ENCODE measurements at regions not wholly inside any gene's neighbourhood (a gene's known extent, or its start where the extent isn't known, plus 50 kb on each side); places are given as distances from the start of the nearest gene placed in this dataset.
"Not testable (repeated sequence)": the region's sequence is repeated elsewhere in the genome, so short reads cannot be mapped to it uniquely, and the experiment has no call there.

DNA sequence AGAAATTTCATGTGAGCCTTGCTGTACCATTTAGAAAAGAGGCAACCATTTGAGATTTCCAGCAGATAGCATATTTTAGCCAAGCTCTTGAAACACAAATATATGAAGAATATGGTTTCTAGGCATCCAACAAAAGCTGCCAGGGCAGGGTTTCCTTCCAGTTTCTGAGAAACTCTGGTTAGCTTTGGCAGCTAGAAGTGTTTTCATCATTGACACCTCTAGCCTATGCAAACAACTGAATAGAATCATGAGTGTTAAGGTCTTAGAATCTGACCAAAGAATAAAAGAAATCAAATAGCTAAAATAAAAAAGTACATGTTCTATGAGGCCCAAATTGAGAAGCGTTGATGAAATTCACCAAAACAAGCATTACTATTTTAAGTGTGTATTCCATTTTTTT, 188.1 kb downstream of the TMEM167A start:
- no peak for DNase-seq

DNA sequence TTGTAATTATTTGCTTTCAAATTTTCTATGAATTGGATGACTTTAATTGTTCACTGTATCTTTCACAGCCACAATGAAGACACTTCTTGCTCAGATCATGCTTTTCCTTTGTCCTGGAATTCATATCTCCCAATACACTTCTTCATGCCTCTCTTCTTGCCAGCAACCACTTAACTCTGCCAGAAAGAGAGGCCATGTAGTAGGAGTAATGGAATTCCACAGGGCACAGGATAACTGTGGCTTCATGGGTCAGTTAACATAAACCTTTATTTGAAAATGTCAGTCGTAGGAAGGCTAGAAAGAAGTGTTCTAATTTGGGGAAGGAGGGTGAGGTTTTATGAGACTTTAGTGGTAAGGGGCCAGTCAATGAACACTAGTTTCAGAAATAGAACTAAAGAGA, 190.3 kb downstream of the TMEM167A start:
- DNase-seq = no peak

DNA sequence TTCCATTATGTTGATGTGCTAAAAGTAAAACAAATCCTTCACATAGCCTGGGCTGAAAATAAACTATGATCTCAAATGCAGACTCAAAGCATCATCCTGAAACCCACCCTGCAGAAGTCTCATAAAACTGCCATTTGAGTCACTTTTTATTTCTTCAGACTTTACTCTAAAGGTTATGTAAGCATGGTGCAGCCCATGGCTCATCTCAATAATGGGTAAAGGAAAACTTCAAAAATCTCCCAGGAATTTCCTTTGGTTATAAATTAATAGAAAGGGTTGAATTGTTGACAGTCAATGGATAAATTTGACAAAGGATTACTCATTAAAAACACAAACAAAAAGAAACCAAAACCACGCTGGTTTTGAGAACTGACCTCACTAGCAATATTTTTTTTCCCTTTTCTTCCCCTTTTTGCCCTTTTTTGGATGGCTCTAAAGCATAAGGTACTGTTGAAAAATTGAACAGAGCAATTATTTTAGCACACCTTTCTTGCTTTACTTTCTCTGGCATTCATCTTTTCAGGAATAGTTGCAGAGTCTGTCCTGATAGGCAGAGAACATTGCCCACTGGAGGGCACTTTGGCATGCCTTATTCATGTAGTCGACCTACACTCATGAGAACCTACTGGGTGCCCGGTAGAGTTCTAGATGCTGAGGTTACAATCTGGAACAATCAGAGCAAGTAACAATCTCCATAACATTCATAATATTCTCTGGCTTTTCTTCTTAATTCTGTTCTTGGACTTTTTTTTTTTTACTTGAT, 191.4 kb downstream of the TMEM167A start:
- no peak for DNase-seq

DNA sequence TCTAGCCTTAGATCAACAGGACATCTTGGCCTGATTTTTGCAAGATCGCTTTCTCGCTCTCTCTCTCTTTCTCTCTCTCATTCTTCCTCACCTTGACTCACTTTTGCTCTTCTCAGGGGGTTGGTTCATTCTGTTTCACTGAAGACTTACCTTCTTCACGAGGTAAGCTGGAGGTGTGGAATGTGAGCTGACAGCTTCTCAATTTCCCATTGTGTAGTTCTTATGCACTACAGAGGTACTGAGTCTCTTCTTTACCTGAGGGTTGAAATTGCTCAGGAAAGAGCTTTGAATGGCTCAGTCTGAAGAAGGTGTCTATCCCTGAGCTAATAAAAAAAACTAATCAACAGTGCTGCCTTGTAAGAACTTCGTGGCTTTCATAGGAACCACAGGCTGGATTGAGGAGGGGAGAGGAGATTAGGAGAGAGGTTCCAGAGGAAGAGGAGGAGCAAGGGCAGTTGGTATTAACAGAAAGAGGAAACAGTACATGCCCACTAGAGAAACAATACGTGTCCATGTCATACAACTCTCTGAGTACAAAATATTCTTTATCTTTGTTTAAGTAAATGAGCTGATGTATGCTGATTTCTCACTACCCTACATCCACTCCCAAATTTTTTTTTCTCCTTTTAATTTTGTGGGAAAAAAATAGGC, 192.2 kb downstream of the TMEM167A start:
- no peak for DNase-seq

DNA sequence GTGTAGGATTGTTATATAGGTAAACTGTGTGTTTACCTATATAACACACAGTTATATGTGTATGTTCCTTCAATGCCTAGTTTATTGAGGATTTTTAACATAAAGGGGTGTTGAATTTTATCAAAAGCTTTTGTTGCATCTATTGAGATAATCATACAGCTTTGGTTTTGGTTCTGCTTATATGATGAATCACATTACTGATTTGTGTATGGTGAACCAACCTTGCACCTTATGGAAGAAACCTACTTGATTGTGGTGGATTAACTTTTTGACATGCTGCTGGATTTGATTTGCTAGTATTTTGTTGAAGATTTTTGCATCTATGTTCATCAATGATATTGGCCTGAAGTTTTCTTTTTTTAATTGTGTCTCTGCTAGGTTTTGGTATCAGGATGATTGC, 194.9 kb downstream of the TMEM167A start:
- DNase-seq = no peak

DNA sequence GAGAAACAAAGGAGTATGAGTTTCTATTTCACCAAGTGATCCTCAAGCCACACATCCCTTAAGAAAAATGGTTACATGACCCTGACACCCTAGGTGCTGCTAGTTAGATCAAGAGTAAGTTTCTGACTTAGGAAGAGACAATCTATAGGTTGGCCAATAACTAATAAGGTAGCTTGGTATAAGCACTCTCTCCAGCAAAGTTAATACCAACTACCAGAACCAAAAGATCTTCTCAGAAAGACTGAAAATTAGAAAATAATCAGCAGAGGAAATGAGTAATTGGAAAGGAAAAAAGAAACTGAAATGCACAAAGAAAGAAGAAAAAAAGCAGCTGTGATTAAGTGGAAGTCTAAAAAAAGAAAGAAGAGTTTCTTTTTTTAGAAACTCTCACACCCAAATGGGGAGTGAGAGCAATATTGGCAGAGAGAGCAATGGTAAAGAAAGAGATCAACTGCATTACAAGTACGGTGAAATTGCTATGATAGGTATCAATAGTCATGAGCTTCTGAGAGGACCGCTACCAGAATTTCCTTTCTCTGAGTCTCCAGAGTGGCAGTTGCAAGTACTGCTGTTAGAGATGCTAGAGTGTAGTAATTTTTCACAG, 195.5 kb downstream of the TMEM167A start:
- no peak for DNase-seq

DNA sequence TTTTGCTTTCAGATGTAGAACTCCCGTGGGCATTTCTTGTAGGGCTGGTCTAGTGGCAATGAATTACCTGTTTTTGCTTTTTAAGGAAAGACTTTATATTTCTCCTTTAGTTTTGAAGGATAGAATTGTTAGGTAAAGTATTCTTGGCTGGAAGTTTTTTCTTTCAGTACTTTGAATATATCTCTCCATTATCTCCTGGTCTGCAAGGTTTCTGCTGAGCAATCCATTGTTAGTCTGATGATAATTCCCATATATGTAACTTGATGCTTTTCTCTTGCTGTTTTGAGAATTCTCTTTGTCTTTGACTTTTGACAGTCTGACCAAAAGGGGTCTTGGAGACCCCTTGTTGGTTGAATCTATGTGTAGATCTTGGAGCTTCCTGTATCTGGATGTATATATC, 198.1 kb downstream of the TMEM167A start:
- DNase-seq = no peak

DNA sequence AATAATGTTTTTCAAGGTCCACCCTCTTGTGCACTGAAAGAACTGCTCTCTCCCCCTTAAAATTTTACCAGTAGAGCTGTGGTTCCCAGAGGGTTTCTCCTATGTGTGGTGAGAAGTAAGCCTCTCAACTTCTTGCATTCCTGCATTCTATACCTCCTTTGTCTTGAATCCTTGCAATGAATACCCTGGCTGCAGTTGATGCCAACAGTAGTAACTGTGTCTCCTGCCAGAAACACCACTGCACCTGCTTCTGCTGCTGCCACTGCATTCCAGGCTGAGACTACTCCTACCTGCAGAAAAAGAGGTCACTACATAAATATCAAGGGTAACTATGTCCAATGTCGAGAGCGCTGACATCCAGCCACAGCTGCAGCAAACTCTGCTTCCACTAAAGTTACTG, 203.7 kb downstream of the TMEM167A start:
- no peak for DNase-seq

DNA sequence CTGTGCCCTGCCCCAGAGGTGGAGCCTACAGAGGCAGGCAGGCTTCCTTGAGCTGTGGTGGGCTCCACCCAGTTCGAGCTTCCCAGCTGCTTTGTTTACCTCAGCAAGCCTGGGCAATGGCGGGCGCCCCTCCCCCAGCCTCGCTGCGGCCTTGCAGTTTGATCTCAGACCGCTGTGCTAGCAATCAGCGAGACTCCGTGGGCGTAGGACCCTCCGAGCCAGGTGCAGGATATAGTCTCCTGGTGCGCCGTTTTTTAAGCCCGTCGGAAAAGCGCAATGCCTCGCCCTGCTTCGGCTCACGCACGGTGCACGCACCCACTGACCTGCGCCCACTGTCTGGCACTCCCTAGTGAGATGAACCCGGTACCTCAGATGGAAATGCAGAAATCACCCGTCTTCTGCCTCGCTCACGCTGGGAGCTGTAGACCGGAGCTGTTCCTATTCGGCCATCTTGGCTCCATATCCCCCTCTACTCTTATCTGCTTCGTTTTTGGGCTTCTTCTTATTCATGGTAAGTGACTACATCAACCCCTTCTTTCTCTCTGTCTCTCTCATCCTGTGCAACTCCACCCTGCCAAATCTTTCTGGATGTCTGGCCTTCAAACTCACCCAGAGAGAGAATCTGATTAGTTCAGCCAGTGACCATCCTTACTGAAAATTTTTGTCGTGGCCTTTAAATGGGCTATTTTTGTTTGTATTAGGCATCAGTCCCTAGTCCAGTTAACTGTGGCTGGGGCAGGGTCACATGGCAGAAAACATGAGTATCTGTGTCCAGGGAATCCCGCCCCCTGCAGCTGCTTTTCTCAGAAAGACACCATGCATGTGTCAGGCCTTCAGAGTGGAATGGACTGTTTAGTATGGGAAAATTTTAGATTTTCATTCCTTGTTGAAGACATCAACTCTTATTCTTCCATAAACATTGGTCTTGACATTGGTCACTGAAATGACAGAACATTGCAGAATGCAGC, 204.6 kb downstream of the TMEM167A start:
- not testable (repeated sequence) for DNase-seq

DNA sequence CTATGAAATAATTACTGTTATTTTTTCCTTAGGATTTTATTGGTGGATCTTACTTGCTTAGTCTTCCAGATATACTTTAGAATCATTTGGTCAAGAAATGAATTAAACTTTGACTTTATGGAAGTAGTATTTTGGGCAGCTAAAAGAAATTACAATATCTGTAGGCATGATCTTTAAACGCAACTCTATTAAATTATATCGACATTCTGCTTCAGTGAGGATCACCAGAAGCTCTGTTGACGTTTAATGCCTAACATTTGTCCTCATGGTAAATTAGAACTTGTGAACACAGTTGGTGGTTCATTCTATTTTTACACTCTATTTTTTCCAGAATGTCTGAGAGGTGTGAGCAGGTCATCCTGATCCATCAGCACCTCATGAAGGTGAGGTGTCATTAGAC, 211.6 kb downstream of the TMEM167A start:
- DNase-seq = no peak

DNA sequence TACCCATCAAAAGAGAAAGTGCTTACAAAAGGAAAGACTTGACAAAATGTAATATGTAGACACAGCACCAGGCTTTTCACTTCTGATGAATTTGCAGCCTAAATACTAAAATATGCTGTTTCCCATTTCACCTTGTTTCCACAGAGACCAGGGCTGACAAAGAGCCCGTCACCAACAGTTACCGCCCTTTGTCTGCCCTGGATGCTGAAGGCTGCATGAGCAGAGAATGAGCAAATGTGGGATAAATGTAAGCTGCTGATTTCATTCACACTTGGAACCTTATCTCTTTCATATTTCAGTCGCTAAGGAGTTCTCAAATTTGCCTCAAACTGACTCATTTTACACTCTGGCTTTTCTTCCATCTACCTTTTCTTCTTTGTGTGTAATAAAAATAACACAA, 213.9 kb downstream of the TMEM167A start:
- DNase-seq = no peak

DNA sequence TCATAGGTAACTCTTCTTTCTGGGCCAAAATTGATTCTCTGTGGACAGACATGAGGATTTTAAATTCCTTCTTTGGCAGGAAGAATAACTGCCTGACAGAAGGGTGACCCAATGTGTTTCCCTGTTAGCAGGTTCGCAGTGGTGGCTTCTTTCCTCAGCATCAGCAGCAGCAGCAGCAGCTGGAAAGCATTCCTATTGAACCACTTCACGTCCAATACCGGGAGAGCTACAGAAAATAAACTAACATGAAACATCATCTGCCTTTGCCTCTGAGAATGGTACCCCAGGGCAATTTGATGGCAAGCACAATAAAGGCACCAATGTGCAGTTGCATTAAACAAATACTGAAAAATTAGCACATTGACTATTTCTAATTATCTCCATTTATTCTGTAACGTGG, 214.5 kb downstream of the TMEM167A start:
- DNase-seq = no peak

DNA sequence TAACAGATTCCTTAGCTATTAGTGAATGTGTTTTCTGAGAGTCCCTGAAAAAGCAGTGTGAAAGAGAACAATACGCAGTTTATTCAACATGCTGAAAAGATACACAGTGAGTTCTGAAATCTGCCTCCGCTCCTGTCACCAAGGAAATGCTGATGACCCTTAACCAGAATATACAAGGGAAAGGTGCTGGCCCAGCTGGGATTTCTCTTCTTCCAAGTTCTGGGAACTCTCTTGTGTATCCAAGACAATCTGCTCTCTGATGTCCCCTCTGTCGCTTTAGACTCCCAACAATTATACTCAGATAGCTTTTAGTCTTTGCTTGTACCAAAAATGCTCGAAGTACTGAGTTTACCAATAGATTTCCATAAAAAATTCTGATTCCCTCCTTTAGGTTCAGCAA, 214.9 kb downstream of the TMEM167A start:
- no peak for DNase-seq

DNA sequence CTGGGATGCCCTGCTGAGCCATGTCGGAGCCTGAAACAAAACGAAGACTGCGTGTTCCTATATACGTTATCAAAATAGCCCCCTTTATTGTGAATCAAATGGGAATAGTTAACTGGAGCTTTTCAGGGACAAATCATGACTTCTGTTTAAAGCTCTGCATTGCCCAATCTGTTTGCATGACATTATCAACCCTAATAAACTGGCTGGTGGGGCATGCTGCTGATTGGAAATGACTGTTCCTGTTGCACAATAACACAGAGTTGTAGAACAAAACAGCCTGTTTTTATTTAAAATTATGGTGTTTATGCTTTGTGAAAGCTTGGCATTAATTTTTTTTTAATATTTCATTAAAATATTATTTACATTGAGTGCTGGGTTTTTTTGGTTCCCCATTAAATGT, 215.5 kb downstream of the TMEM167A start:
- DNase-seq = no peak

DNA sequence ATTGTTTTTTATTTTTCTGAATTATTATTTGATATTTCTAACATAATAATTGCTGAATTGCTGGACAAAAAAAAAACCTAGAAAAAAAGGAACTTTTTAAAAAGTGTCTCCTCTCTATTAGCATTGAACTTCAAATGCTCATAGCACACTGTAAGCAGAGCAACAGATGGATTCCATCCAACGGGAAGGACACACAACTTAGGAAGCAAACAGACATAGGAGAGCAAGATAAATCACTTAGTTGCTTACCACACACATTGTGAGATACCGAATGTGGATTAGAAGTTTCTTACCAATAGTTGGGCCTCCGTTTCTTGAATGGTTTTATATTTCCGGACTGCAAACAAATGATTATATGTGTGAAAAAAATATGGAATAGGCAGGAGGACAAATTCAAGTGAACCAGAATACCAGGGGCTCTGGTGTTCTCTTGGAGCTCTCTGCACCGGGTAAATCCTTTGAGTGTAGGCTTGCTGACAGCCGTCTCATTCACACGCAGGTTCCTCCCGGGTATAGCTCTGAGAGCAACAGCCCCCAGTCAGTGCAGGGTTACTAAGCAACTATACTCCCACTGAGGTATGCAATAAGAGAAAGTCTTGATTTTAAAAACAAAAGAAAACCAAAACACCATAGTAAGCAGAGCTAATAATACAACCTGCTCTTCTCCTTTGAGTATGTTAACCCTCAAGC, 217.6 kb downstream of the TMEM167A start:
- peak; percentile 34 for DNase-seq

DNA sequence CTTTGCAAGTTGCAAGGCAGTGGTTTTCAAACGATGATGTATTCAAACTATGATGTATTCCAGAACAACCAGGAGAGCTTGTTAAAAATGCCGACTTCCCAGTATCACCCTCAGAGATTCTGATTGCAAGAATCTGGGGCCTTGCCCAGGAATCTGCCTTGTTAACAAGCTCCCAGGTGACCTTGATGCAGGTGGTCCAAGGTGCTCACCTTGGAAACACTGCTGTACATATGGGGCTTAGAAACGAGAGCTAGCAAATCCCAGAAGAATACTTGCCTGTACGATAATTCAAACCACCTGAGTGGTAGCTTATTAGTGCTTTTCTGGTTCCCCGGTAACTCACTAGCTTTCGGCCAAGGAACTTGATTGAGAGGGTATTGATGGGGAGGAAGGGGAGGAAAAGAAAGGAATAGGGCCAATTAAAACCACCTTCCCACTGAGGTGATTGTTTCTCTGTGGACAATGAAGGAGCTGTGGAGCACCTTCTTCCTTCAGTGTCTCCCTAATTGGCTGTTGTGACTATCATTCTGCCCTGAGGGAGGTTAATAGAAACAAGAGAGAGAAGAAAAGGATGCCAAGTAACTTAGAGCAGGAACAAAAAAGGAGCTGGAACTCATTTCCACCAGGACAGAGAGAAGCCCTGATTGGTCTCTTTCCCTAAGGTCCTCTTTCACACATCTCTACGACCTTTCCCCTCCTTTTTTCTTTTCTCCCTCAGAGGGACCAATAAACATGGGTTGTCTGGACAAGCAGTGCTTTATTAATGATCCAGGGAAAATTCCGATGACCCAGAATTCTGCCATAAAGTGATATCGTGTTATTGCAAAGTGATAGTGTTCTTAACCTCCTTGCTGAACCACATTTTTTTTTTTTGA, 218.8 kb downstream of the TMEM167A start:
- no peak for DNase-seq

DNA sequence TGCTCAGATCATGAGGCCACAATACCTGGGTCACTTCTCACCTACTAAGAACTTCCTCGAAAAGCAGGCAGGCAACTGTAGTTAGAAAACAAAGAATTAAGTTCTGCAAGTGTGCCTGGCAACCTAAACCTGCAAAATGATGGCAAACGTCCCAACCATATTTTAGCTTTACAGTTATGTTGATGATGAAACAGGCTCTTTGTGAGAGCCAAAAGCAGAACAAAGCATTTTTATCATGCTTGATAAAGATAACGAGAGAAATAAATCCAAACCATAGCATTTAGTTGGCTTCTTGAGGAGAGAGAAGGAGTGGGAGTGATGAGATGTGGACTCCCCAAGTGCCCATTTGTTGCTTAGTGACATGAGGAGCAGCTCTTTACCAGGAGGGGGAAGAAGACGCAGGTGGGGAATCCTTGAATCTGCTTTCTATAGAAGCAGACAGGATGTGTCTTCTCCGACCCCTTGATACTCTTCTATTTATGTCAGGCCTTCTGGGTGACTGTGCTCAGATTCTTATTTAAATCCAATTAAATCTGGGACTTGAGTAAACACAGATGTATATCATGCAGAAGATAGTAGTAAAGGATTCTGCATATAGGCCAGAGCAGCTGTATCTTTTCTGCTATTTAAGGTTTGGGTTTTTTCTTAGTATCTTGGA, 221.2 kb downstream of the TMEM167A start:
- DNase-seq = peak; percentile 25

DNA sequence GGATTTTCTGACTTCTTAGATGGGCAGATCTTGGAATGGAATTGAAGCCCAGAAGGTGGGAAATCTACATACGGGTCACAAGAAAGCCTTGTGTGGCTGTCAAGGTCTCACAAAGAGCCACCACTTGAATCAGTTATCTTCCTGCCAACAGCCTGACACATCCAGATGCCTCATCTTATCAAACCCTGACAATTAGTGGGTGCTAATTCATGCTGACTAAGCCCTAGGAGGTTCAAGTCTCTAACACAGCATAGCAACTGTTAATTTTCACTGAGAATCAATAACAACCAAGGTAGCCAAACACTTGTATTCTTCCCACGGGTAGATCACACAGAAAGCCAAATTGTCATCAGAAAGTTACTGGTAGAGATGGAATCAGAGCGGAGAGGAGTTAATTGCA, 222.2 kb downstream of the TMEM167A start:
- DNase-seq = no peak

DNA sequence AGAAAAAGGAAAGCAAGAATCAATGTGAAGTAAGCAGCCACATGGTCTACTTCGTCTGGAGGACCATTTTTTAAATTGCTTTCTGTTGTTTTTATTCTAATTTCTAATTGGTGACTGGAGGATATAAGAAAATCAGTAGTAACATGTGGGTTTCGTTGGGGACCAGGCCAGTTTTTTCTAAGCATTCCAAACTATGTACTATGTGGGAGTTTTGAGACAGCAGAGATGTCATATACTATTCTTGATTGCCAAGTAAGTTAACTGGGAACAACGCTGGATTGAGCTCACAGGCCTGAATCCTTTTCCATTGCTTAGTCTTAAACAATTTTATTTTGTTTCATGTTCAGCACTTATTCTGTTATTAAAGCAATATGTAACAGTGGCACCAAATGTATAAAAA, 225.7 kb downstream of the TMEM167A start:
- no peak for DNase-seq

DNA sequence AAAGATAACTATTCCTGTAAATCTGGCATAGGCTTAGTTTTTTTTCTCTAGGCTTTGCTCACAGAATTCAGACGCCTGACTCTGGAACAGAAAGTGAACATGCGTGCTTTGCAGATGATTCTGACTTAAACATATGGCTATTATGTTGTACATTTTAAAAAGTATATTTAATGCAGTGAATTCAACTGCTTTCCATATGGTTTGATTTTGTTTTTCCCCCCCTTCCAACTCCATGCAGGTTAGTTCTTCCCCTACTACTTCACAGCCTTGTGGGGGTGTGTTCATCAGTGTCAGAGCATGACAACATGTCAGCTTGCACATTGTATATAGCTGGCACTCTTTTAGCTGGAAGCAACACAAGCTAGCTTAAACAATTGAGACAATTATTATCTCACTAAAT, 226.8 kb downstream of the TMEM167A start:
- DNase-seq = no peak
